Lower leg skin (tissue), 3 donors: ENCODE measurements at regions not wholly inside any gene's neighbourhood (a gene's known extent, or its start where the extent isn't known, plus 50 kb on each side); places are given as distances from the start of the nearest gene placed in this dataset.

Source experiments
- CTCF ChIP-seq, 3 donors: fragments of 450-650 bp; IDR thresholded peaks; one replicate each; pipeline ENCODE4 v1.5.1; 2016; ENCODE audit warnings: antibody characterized with exemption in 3 of 3, mild to moderate bottlenecking in 3 of 3, moderate library complexity in 2 of 3
- POLR2A ChIP-seq, 2 donors: fragments of 450-650 bp; IDR thresholded peaks; one replicate each; pipeline ENCODE4 v1.6.1; 2016 to 2017; ENCODE audit warnings: antibody characterized with exemption in 2 of 2, mild to moderate bottlenecking in 1 of 2, moderate library complexity in 1 of 2

- TF ChIP-seq POLR2A (IDR thresholded peaks at IDR 0.05): no peak
- TF ChIP-seq CTCF (IDR thresholded peaks at IDR 0.05): no peak
Observed at GRCh38 chr3:146747928-146748327, 142.8 kb upstream of the PLSCR5 start.
